SU-DHL-6 (cell line): ENCODE measurements at regions not wholly inside any gene's neighbourhood (a gene's known extent, or its start where the extent isn't known, plus 50 kb on each side); places are given as distances from the start of the nearest gene placed in this dataset.

Source experiments
- EZH2phosphoT487 ChIP-seq: fragments of 200-600 bp; sonication (generic), shearing (Covaris generic); conservative IDR thresholded peaks from 2 replicates; pipeline ENCODE4 v1.6.1; 2018; ENCODE audit warnings: mild to moderate bottlenecking, antibody characterized with exemption, low read length, moderate library complexity, mixed read lengths
- TF ChIP-seq, protein P1 (sequence below): fragments of 200-600 bp; sonication (generic); IDR thresholded peaks from one replicate; pipeline ENCODE4 v1.5.1; 2017; ENCODE audit warnings: antibody characterized with exemption, mild to moderate bottlenecking, low read length, moderate library complexity; ENCODE audit not compliant: insufficient read depth, poor library complexity, severe bottlenecking

DNA sequence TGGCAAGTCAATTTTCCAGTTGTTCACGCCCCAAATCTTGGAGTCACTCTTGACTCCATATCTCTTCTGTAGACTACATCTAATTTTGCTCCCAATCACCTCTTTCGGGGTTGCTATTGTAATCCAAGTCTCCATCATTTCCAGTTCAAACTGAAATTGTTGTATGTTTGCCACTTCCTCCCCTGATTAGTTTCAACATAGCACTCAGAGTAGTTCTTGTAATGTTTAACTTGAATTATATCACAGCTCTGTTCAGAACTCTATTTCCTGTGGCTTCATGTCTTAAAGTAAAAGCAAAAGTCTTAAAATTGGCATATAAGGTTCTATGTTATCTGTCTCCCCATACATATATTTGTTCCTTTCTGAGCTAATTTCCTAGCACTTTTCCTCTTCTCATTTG lies 348.5 kb upstream of the RIOK2 start:
- TF ChIP-seq, protein P1, sequence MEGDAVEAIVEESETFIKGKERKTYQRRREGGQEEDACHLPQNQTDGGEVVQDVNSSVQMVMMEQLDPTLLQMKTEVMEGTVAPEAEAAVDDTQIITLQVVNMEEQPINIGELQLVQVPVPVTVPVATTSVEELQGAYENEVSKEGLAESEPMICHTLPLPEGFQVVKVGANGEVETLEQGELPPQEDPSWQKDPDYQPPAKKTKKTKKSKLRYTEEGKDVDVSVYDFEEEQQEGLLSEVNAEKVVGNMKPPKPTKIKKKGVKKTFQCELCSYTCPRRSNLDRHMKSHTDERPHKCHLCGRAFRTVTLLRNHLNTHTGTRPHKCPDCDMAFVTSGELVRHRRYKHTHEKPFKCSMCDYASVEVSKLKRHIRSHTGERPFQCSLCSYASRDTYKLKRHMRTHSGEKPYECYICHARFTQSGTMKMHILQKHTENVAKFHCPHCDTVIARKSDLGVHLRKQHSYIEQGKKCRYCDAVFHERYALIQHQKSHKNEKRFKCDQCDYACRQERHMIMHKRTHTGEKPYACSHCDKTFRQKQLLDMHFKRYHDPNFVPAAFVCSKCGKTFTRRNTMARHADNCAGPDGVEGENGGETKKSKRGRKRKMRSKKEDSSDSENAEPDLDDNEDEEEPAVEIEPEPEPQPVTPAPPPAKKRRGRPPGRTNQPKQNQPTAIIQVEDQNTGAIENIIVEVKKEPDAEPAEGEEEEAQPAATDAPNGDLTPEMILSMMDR: no peak
- TF ChIP-seq EZH2phosphoT487: no peak
